GM21717 (cell line): ENCODE measurements at regions not wholly inside any gene's neighbourhood (a gene's known extent, or its start where the extent isn't known, plus 50 kb on each side); places are given as distances from the start of the nearest gene placed in this dataset.

Experiments used
- ATAC-seq: cut with Tn5 transposase; IDR thresholded peaks from one replicate; pipeline ENCODE4 v1.9.1; 2021; ENCODE audit warnings: mild to moderate bottlenecking, moderate library complexity; ENCODE audit not compliant: unreplicated experiment

DNA sequence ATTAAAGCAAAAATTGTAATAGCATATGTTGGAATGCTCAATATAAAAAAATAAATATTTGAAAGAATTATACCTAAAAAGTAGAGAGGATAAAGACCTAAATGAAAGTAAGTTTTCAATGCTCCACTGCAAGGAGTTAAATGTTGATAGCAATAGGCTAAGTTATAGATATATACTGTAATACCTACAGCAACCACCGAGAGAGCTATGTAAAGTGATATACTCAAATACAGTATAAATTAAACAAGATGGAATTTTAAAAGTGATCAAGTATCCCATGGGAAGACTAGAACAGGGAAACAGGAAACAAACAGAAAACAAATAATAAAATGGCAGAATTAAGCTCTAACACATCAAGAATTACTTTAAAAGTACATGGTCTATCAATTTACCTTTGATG, 73.9 kb downstream of the CASP3 start:
- no peak for ATAC-seq

DNA sequence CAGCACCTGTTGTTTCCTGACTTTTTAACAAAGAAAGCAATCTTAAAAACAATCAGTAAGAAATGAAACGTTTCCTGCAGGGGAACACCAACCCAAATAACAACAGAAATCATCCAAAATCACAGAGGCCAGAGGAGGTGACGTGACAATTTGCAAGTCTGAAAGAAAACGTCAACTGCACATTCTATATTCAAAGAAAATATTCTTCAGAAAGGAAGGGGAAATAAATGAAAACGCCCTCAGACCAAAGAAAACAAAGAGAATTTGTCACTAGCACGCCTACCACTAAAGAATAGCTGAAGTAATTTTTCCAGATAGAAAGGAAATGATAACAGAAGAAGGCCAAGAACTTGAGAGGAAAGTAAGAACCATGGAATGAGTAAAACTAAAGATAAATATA, 74.4 kb downstream of the CASP3 start:
- ATAC-seq: no peak

DNA sequence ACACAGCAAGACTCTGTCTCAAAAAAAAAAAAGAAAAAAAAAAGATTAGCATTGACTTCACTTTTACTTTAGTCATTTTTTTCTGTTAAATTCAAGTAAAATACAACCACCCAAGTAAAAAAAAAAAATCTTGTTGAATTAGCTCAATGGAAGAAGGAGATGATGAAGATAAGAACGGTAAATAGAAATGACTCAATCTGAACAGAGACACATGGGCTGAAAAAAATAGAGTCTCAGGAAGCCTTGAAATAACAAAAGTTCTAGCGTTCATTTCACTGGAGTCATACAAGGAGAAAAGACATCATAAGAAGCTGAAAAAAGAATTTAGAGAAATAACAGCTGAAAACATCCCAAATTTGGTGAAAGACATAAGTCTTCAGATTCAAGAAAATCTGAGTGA, 75.5 kb downstream of the CASP3 start:
- no peak for ATAC-seq

DNA sequence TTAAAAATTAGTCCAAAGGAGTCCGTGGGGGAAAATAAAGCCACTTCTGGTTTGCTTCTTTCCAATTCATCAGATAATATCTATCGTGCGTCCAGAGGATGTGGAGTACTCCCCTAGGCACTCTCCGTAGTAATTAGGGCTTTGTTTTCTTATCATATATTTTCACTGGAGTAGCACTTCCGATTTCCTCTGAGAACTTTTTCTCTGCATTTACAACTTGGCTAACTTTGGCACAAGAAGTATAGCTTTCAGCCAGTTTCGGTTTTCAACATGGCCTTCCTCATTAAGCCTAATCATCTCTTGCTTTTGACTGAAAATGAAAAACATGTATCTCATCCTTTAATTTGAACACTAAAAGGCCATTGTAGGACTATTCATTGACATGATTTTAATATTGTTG, 80.5 kb downstream of the CASP3 start:
- no peak for ATAC-seq

DNA sequence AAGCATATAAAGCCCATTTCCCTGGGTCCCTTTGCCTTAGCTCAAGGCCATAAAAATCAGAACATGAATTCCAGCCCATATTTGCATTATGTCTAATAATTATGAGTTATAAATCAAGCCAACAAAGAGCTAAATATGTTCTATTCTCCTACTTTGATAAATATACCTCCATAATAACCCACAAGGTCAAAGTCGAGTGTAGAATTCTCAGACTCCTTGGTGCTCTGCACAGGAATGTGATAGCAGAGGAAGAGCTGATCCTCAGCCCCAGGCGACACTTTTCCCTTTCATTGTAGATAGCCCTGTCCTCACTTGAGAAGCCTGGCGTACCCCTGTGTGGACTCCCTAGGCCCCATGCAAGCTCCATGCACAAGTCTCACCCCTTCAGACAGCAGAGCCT, 85.6 kb downstream of the CASP3 start:
- ATAC-seq: no peak

DNA sequence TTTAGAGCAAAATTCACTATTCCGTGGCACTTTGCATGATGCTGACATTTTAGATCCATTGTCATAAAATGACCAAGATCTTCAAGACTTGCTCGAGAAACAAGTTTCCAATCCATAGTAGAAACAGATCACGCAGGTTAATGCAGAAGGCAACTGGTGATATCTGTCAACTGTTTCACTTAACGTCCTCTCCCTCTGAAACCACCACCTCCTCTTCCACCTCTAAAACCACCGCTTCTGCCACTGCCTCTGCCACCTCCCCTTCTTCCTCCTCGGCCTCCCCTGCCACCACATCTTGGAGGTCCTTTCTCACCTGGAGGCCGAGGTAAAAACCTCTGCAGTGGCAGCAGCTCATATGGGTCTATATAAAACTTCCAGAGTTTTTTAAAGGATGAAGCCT, 84.6 kb upstream of the IRF2 start:
- no peak for ATAC-seq

DNA sequence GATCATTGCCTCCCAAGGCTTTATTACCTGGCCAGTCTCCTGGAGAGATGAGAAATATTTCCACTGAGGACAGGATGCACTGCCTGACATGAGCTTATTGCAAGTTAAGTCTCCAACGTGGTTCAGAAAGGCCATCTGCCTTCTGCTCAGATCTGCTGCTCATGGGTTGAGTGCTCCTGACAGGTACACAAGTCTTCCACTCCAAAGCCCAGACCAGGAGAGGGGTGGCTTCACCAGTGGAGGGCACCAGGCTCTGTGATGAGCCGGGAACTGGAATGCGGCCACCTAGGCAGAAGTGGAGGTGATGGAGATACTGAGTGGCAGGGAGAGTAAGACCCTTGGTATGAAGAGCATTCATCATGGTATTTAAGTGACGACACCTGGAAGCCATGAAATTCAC, 79.5 kb upstream of the IRF2 start:
- ATAC-seq: no peak

DNA sequence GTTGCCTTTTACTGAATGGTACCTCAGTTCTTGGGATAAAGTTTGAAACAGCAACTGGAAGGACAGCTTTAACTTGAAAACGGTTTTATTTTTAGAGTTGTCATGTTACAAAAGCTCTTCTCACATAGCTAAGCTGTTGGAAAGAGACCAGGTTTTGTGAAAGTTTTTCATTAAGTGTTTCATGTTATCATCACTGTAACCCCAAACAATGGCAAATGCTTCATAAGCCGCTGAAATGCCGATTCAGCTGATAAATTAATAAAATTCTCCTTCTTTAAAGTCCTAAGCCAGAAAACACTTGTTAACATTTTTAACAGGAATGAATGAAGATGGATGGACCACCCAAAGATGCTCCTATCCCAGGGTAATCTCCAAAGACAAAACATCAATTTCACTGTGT, 76.1 kb upstream of the IRF2 start:
- ATAC-seq: no peak

DNA sequence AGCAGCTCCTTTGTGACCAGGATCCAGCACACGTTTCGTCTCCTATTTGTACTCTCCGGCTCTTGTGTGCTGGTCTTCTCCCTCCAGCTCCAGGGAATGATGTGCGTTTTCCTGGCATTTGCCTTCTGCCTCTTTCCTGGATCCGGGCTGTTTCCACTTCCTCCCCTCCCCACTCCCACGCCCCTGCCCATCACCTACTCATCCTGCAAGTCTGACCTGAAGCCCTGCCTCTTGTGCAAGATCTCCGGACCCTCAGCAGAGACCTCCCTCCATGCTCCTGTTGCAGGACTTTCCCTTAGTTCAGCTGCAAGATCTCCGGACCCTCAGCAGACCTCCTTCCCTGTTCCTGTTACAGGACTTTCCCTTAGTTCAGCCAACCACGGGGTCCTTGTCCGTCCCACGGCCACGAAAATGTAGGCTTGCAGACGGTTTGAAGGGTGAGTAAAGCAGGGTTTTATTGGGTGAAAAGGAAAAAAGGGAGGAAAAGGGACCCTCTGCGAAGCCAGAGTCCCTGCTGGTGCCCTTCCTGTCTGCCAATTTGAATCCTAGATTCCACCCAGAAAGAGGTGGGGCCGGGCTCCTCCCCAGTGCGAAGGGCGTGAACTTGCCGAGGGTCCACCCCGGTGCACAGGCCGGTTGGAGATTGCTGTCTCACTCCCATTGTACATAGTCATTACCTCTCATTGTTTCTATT, 74.4 kb upstream of the IRF2 start:
- no peak for ATAC-seq

DNA sequence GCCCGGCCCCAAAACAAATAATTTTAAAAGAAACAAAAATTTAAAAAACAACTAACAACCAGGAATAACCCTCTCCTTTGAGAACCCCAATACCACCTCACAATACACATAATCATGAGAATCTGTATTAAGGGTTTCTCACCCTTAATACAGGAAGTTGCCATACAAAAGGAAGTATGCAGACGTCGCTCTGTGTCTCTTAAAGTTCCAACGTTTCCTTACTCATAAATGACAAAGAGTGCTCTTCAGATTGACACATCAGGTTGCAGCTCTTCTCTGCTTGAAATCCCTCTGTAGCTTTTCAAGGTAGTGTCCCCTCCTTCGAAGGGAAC, 73.9 kb upstream of the IRF2 start:
- no peak for ATAC-seq

DNA sequence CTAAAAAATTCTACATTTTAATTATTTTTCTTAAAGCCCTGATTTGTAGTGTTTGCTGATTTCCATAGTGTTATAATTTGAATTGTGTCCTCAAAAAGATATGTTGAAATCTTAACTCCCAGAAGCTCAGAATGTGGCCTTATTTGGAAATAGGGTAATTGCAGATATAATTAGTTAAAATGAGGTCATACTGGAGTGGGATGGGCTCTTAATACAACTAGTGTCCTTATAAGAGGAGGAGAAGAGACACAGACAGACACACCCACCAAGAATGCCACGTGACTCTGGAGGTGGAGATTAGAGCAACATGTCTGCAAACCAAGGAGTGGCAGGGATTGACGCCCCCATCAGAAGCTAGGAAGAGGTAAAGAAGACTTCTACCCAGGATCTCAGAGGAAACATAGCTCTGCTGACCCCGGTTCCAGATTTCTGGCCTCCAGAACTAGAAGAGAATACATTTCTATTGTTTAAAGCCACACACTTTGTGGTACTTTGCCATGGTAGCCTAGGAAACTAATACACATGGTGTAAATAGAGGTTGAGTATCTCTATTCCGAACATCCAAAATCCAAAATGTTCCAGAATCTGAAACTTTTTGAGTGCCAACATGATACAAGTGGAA, 70.5 kb upstream of the IRF2 start:
- no peak for ATAC-seq

DNA sequence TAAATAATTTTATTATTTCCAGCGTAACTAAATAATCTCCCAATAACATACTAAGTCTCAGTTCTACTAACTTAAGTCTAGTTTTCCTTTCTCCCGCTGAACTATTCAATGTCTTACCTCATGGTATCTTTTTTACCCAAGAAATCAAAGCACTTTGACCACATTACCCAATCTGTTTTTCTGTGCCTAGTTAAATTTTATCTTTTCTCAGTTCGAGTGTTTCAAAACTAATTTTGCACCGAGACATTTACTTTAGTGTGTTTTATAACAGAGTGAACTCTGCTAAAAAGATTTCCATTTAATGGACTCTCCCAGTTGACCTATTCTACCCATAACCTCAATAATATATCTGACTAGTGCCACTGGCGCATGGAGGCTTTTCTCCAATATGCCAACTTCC, 67.6 kb upstream of the IRF2 start:
- no peak for ATAC-seq

DNA sequence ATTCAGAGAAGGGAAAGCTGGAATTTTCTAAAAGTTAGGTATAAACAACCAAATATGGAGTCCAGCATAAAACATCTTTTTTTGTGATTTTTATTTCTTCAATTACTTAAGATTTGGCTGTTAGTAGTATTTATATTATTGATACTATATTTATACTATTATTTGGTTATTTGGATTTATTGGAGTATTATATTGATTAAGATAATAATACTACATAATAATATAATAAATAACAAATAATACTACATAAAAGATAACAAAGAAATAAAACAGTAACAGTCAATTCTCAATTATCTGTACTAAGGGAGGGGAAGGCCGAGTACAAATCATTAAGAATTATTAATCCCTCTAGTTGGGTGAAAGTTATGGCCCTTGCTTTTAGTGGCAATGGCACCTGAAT, 66.0 kb upstream of the IRF2 start:
- no peak for ATAC-seq

DNA sequence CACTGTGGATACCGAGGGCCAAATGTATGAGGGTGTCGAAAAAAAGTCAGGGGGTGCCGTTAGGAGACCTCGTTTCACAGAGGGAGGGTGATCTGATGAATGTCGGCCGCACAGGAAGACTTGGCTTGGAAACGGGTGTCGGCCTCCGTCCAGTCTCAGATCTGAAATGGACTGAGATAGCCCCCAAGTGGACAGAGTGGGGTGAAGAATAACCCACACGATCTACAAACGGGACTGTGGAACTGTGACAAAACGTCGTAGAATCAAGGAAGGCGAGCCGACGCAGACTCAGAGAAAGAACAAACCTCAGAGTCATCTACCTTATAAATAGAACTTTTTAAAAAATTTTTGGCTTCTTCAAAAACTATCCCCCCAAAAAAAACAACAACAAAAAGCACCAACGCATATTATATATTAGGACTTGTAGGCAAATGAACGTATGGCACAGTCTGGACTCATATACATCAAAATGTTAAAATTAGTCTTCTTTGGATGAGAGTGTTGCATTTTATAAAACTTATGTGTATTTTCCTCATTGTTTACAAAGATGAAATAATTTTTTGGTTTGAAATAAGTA, 63.8 kb upstream of the IRF2 start:
- peak; percentile 40 for ATAC-seq

DNA sequence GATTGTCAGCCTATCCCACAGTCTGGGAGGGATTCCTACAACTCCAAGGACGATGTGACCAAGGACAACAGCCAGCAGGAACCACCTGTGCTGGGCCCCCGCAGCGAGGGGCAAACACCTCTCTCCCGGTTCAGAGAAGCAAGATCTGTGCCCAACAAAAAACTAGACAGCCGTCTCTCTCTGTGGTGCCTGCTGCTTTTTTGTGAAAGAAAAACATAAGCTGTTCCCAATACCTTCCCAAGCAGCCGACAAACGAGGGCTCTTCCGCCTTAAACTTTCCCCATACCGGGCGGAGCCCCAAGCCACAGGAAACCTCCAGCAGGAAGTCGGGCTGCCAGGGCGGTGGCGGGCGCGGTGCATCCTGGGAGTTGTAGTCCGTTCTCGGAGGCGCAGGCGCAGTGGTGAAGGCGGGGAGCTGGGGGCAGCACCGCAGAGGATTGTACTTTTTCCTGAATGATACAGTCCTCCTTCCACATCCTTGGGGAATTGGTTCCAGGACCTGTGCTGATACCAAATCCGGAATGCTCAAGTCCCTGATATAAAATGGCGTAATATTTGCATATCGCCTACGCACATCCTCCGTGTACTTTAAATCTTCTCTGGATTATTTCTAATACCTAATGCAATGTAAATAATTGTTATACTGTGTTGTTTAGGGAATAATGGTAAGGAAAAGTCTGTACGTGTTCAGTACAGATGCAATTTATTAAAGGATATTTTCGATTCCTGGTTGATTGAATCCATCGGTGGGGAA, 63.1 kb upstream of the IRF2 start:
- peak; percentile 56 for ATAC-seq

DNA sequence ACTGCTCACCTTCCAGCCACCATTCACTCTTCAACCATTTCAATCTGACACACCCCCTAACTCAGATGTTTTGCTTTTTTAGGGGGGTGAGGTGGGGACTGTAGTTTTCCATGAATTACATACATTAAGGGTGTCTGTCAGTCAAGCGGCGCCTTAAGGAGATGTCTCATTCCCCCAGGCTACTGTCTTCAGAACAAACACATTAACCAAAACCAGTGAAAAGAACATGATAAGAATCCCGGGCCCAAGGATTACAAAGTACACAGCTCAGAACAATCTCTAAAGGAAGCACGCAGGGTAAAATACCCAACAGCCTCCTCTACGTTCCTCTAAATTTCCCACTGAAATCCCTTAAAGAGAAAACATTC, 62.5 kb upstream of the IRF2 start:
- ATAC-seq: peak; percentile 2

DNA sequence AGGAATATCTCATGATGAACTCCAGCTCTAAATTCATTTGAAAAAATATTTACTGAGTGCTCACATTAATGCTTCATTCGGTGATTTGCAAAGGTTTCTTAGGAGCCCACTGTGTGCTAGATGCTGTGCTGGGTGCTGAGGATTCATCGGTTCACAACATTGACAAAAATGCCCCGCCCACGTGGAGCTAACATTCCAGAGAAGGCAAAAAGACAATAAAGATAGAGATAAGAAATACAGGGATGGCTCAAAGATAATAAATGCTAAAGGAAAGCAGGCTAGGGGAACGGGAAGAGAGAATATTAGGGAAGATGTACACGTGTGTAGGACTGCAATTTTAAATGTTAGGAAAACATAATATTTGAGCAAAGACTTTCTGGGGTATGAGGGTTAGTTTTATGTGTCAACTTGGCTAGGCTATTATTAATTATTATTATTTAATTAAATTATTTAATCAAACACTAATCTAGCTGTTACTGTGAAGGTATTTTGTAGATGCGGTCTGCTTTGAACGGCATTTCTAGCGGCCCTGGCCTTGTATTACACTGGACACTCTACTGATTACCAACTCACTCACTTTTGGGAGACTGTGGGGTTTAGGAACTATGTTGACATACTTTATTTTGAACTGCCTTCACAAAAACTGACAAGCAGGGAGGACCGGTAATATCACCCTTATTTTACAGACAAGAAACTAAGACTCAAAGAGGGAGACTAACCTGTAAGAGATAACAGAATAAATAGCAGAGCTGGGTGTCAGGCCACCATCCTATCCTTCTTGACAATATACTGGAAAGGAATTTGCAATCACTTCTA, 61.9 kb upstream of the IRF2 start:
- ATAC-seq: no peak

DNA sequence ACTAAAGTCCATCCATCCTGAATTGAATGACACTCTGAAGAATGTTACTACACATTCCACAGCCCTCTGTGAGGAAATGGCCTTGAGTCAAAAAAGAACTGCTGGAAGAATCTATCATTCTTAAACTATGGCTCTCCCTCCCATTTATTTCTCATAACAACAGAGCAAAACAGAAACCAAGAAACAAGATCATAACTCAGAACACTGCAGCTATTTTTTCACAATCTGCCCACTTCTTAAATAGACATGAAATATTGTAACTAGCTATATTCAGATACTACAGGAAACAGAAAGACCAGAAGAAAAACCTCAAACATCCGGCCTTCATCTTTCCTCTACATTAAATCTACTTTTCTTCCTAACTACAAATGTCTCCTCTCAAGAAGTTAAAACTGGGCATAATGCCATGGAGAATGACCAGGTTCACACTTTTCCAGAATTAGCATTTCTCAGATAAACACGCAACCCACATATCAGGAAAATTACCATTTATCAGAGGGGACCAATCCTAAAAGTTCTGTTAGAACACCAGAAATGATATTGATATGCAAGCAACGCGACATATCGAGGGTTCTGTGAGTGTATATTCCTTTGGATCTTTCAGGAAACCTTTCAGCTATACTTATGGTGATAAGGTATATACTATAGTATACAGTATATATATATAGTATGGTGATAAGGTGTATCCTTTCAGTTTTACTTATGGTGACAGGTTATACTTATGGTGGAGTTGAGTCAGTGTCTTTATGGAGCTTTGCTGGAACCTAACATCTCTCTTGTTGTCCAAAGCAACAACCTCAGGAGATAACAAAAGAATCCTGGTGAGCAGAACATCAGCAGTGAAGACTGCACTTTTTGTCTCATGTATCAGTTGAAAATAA, 60.4 kb upstream of the IRF2 start:
- ATAC-seq: peak; percentile 52

DNA sequence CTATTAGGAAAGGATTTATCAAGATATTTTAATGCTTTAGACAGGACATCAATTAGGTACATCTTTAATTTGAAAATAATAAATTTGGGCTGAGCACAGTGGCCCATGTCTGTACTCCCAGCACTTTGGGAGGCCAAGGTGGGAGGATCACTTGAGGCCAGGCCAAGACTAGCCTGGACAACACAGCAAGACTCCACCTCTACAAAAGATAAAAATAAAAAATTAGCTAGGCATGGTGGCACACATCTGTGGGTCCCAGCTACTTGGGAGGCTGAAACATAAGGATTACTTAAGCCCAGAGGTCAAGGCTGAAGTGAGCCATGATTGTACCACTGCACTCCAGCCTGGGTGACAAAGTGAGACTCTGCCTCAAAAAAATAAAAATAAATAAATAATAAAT, 59.6 kb upstream of the IRF2 start:
- no peak for ATAC-seq

DNA sequence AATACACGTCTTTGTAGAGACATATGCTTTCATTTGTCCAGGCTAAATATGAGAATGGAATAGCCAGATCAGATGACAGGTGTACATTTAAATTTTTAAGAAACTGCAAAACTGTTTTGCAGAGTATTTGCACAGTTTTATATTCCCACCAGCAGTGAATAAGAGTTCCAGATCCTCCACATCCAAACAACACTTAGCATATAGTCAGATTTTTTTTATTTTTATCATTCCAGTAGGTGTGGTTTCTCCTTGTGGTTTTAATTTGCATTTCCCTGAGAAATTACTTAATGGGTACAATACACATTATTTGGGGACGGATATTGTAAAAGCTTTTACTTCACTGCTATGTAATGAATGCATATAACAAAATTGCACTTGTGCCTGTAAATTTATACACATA, 56.7 kb upstream of the IRF2 start:
- no peak for ATAC-seq
